Spleen (tissue), 7 donors: ENCODE measurements at regions not wholly inside any gene's neighbourhood (a gene's known extent, or its start where the extent isn't known, plus 50 kb on each side); places are given as distances from the start of the nearest gene placed in this dataset.

ENCODE experiments used
- POLR2A ChIP-seq, 3 donors: fragments of 450-650 bp; IDR thresholded peaks; one replicate each; pipeline ENCODE4 v1.5.1; 2017; ENCODE audit warnings: antibody characterized with exemption in 3 of 3, mild to moderate bottlenecking in 1 of 3
- TF ChIP-seq, protein P1 (sequence below), 11 experiments: fragments of 200-600 bp in 7 of 11; fragments of 450-650 bp in 4 of 11; sonication (generic) in 4 of 11; IDR thresholded peaks in 8 of 11; conservative IDR thresholded peaks in 3 of 11; 1 replicate in 7 of 11; 2 replicates in 4 of 11; pipeline versions ENCODE4 v1.4.0 to v1.8.0; 2016 to 2021; ENCODE audit warnings: antibody characterized with exemption in 11 of 11, inconsistent platforms in 4 of 11, mild to moderate bottlenecking in 1 of 11
- donor health status: DM: no; HTN: no; CAD: no; lungs with moderate emphysema.
- donor health status: DM: no; HTN: no; CAD: no.
- donor health status: DM: no; HTN: no; CAD: no.

DNA sequence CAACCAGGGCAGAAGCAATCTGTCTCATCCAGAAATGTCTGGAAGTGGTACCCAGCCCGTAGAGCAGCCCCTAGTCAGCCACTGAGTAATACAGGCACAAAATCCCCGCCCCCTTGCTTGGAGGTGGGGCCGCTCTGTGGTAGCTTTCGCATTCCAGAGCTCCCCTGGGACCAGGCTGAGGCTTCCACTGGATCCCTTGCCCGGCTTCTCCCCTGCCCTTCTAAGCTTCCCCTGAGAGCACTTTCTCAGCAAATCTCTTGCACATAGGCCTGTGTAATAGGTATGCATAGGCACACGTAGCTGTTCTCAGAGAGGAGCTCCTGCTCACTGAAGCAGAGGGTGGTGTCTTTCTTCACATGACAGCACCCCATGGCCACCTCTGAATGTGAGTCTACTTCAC is 144.2 kb downstream of the BMS1 start:
- TF ChIP-seq POLR2A (IDR thresholded peaks at IDR 0.05): no peak
- TF ChIP-seq, protein P1, sequence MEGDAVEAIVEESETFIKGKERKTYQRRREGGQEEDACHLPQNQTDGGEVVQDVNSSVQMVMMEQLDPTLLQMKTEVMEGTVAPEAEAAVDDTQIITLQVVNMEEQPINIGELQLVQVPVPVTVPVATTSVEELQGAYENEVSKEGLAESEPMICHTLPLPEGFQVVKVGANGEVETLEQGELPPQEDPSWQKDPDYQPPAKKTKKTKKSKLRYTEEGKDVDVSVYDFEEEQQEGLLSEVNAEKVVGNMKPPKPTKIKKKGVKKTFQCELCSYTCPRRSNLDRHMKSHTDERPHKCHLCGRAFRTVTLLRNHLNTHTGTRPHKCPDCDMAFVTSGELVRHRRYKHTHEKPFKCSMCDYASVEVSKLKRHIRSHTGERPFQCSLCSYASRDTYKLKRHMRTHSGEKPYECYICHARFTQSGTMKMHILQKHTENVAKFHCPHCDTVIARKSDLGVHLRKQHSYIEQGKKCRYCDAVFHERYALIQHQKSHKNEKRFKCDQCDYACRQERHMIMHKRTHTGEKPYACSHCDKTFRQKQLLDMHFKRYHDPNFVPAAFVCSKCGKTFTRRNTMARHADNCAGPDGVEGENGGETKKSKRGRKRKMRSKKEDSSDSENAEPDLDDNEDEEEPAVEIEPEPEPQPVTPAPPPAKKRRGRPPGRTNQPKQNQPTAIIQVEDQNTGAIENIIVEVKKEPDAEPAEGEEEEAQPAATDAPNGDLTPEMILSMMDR (IDR thresholded peaks at IDR 0.05 in 8 of 11, conservative IDR thresholded peaks at IDR 0.05 in 3 of 11): no peak
